Neural progenitor cell (in vitro differentiated cells): ENCODE measurements at regions not wholly inside any gene's neighbourhood (a gene's known extent, or its start where the extent isn't known, plus 50 kb on each side); places are given as distances from the start of the nearest gene placed in this dataset.

ENCODE experiments used
- DNase-seq: peaks from one replicate; pipeline ENCODE4 v3.0.0-alpha.2; 2016; ENCODE audit warnings: low spot score
- H2AFZ ChIP-seq: fragments of 200-600 bp; sonication (generic); replicated peaks from 2 replicates; pipeline ENCODE4 v1.6.1; 2016; ENCODE audit warnings: antibody characterized with exemption
- H3F3A ChIP-seq: fragments of 200-600 bp; sonication (generic); 2 replicates; pipeline ENCODE4 v1.6.1; 2016; ENCODE audit warnings: antibody characterized with exemption, low read depth
- H3K27ac ChIP-seq: fragments of 200-600 bp; sonication (generic); 2 replicates; pipeline ENCODE4 v1.5.1; 2016; ENCODE audit warnings: mild to moderate bottlenecking
- H3K27me3 ChIP-seq: fragments of 200-600 bp; sonication (generic); 2 replicates; pipeline ENCODE4 v1.6.1; 2016; ENCODE audit warnings: mild to moderate bottlenecking, moderate library complexity
- H3K36me3 ChIP-seq: fragments of 200-600 bp; sonication (generic); 2 replicates; pipeline ENCODE4 v1.5.1; 2016
- H3K4me1 ChIP-seq: fragments of 200-600 bp; sonication (generic); 2 replicates; pipeline ENCODE4 v1.6.1; 2016; ENCODE audit warnings: mixed run types
- H3K4me2 ChIP-seq: fragments of 200-600 bp; sonication (generic); 2 replicates; pipeline ENCODE4 v1.6.1; 2016
- H3K4me3 ChIP-seq: fragments of 200-600 bp; sonication (generic); 2 replicates; pipeline ENCODE4 v1.5.1; 2016
- H3K79me2 ChIP-seq: fragments of 200-600 bp; sonication (generic); 2 replicates; pipeline ENCODE4 v1.6.1; 2016; ENCODE audit warnings: low read depth
- H3K9ac ChIP-seq: fragments of 200-600 bp; sonication (generic); 2 replicates; pipeline ENCODE4 v1.6.1; 2016
- H3K9me3 ChIP-seq: fragments of 200-600 bp; sonication (generic); 2 replicates; pipeline ENCODE4 v1.5.1; 2016; ENCODE audit warnings: low read depth
- H4K20me1 ChIP-seq: fragments of 200-600 bp; sonication (generic); 2 replicates; pipeline ENCODE4 v1.6.1; 2016; ENCODE audit warnings: low read depth
- H3K27ac Mint-ChIP-seq: 3 replicates; pipeline ENCODE4 v1.8.0; 2021; ENCODE audit warnings: mixed read lengths
- H3K27me3 Mint-ChIP-seq: 2 replicates; pipeline ENCODE4 v1.8.0; 2022; ENCODE audit warnings: low read depth, mild to moderate bottlenecking, inconsistent platforms, moderate library complexity, mixed read lengths; ENCODE audit not compliant: insufficient read depth
- H3K36me3 Mint-ChIP-seq: 3 replicates; pipeline ENCODE4 v1.8.0; 2021; ENCODE audit warnings: mixed read lengths
- H3K4me1 Mint-ChIP-seq: 3 replicates; pipeline ENCODE4 v1.8.0; 2021; ENCODE audit warnings: mixed read lengths
- H3K4me3 Mint-ChIP-seq: 3 replicates; pipeline ENCODE4 v1.8.0; 2021; ENCODE audit warnings: mild to moderate bottlenecking, moderate library complexity, mixed read lengths
- H3K9me3 Mint-ChIP-seq: 3 replicates; pipeline ENCODE4 v1.8.0; 2020; ENCODE audit warnings: mixed read lengths
- EZH2 ChIP-seq: fragments of 200-600 bp; sonication (generic); IDR thresholded peaks from 2 replicates; pipeline ENCODE4 v1.6.1; 2017; ENCODE audit warnings: antibody characterized with exemption, mild to moderate bottlenecking, moderate library complexity
- EZH2phosphoT487 ChIP-seq: fragments of 200-600 bp; sonication (generic); IDR thresholded peaks from 2 replicates; pipeline ENCODE4 v1.6.1; 2017; ENCODE audit warnings: antibody characterized with exemption
- TF ChIP-seq, protein P1 (sequence below): fragments of 200-600 bp; sonication (generic); IDR thresholded peaks from 2 replicates; pipeline ENCODE4 v1.5.1; 2017; ENCODE audit warnings: antibody characterized with exemption, mild to moderate bottlenecking

DNA sequence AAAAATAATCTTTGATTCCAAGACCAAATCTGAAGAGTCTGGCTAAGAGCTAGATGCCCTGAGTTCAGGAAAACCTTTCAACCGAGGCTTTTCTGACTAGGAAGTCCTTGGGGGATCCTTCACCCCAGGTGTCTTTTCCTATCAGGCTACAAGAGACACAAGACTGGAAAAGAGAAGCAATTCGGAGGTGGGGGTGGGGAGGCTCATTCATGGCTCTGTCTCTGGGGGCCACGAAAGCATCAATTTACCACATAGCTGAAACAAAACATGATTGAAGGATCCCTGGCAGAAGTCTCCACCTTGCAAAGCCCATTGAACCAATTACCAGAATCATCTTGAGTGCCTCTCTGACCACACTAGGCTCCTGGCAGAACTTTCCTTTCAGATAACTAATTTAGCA, 239.8 kb upstream of the SALL1 start:
- Mint-ChIP-seq H3K36me3 (peaks cover 4% of the 10 kb centered on the region), H3K27ac (no peak overlapping the region), H3K4me3 (no peak overlapping the region), H3K9me3 (peaks cover 9% of the 10 kb centered on the region), H3K27me3 (peaks cover 17% of the 10 kb centered on the region), H3K4me1 (peaks cover 38% of the 10 kb centered on the region)
- TF ChIP-seq EZH2phosphoT487 (no peak), EZH2 (no peak)
- TF ChIP-seq, protein P1, sequence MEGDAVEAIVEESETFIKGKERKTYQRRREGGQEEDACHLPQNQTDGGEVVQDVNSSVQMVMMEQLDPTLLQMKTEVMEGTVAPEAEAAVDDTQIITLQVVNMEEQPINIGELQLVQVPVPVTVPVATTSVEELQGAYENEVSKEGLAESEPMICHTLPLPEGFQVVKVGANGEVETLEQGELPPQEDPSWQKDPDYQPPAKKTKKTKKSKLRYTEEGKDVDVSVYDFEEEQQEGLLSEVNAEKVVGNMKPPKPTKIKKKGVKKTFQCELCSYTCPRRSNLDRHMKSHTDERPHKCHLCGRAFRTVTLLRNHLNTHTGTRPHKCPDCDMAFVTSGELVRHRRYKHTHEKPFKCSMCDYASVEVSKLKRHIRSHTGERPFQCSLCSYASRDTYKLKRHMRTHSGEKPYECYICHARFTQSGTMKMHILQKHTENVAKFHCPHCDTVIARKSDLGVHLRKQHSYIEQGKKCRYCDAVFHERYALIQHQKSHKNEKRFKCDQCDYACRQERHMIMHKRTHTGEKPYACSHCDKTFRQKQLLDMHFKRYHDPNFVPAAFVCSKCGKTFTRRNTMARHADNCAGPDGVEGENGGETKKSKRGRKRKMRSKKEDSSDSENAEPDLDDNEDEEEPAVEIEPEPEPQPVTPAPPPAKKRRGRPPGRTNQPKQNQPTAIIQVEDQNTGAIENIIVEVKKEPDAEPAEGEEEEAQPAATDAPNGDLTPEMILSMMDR: no peak
- H3K27me3 ChIP-seq: no peaks in the 10 kb centered on the region
- H4K20me1 ChIP-seq: no peaks in the 10 kb centered on the region
- no peaks in the 10 kb centered on the region for H3K36me3 ChIP-seq
- no peaks in the 10 kb centered on the region for H3K9me3 ChIP-seq
- H3K9ac ChIP-seq: no peak overlapping the region
- DNase-seq: peak; percentile 48
- H3F3A ChIP-seq: peaks cover 53% of the 10 kb centered on the region
- H3K4me1 ChIP-seq: peaks cover 52% of the 10 kb centered on the region
- H3K4me3 ChIP-seq: no peak overlapping the region
- peak overlapping the region; percentile 48 for H3K4me2 ChIP-seq
- H2AFZ ChIP-seq: no peak overlapping the region
- no peaks in the 10 kb centered on the region for H3K79me2 ChIP-seq
- peak overlapping the region; percentile 50 for H3K27ac ChIP-seq

DNA sequence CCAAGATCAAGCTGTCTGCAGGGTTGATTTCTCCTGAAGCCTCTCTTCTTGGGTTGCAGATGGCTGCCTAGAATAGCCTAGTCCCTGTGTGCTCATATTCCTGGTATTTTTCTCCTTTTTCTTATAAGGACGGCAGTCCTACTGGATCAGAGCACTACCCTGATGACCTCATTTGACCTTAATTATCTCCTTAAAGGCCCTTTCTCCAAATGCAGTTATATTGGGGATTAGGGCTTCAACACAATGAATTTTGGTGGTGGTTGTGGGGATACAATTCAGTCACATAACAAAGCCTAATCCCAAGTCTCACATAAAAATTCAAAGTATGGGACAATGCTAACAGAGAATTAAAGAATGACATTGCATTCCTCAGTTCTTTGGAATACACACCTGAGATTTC, 238.8 kb upstream of the SALL1 start:
- no peaks in the 10 kb centered on the region for H3K27me3 ChIP-seq
- peaks cover 53% of the 10 kb centered on the region for H3F3A ChIP-seq
- H4K20me1 ChIP-seq: no peaks in the 10 kb centered on the region
- H3K36me3 Mint-ChIP-seq: peaks cover 4% of the 10 kb centered on the region
- no peaks in the 10 kb centered on the region for H3K36me3 ChIP-seq
- TF ChIP-seq, protein P1: no peak
- TF ChIP-seq EZH2 (no peak), EZH2phosphoT487 (no peak)
- DNase-seq: peak; percentile 56
- H2AFZ ChIP-seq: no peak overlapping the region
- H3K27me3 Mint-ChIP-seq: peaks cover 13% of the 10 kb centered on the region
- H3K4me2 ChIP-seq: peak overlapping the region; percentile 5
- H3K79me2 ChIP-seq: no peaks in the 10 kb centered on the region
- H3K4me3 Mint-ChIP-seq: no peak overlapping the region
- H3K27ac ChIP-seq: no peak overlapping the region
- no peak overlapping the region for H3K27ac Mint-ChIP-seq
- peaks cover 9% of the 10 kb centered on the region for H3K9me3 Mint-ChIP-seq
- H3K4me1 Mint-ChIP-seq: peaks cover 40% of the 10 kb centered on the region
- H3K9ac ChIP-seq: no peak overlapping the region
- no peaks in the 10 kb centered on the region for H3K9me3 ChIP-seq
- no peak overlapping the region for H3K4me3 ChIP-seq
- H3K4me1 ChIP-seq: peaks cover 59% of the 10 kb centered on the region

DNA sequence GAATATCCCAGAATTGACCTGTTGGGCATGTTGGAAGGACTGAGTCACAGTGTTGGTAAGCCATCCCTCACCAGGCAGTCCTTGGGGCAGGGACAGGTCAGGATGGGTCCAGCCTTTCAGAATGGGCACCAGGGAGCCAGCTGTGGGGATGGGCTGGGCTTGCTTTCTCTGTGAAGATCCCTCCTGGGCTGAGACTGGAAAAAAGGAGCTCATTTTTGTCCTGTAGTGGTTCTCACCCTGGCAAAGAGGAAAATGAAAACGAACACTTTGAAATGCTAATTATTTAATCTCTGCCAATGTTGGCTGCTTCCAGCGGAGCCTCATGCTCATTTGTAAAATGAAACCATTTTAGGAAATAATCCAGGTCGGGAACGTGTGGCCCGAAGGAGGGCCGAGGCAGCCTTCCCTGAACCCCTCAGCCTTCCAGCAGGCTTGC, 237.5 kb upstream of the SALL1 start:
- Mint-ChIP-seq H3K27me3 (peaks cover 11% of the 10 kb centered on the region), H3K4me3 (no peak overlapping the region), H3K36me3 (peaks cover 4% of the 10 kb centered on the region), H3K27ac (no peak overlapping the region), H3K4me1 (peaks cover 49% of the 10 kb centered on the region), H3K9me3 (peaks cover 9% of the 10 kb centered on the region)
- Histone ChIP-seq H3K9me3 (no peaks in the 10 kb centered on the region), H3K4me3 (no peak overlapping the region), H2AFZ (no peak overlapping the region), H3F3A (peaks cover 59% of the 10 kb centered on the region), H3K9ac (no peak overlapping the region), H3K36me3 (no peaks in the 10 kb centered on the region), H3K4me2 (no peak overlapping the region), H3K27me3 (no peaks in the 10 kb centered on the region), H3K79me2 (no peaks in the 10 kb centered on the region), H4K20me1 (no peaks in the 10 kb centered on the region), H3K27ac (no peak overlapping the region), H3K4me1 (peaks cover 65% of the 10 kb centered on the region)
- no peak for DNase-seq
- TF ChIP-seq, protein P1: no peak
- no peak for TF ChIP-seq EZH2phosphoT487
- no peak for TF ChIP-seq EZH2
